ENCODE measurements at regions not wholly inside any gene's neighbourhood (a gene's known extent, or its start where the extent isn't known, plus 50 kb on each side); places are given as distances from the start of the nearest gene placed in this dataset.

- TF ChIP-seq POLR2A (IDR thresholded peaks at IDR 0.05; ENCODE audit: low read depth, low read length), result no peak
- no peak for TF ChIP-seq POU2F2 (IDR thresholded peaks at IDR 0.05; ENCODE audit: low read depth, low read length)
Observed at GRCh38 chr18:72128649-72129048, 415.5 kb downstream of the CBLN2 start.

All from GM12891 (cell line).